ENCODE measurements at regions not wholly inside any gene's neighbourhood (a gene's known extent, or its start where the extent isn't known, plus 50 kb on each side); places are given as distances from the start of the nearest gene placed in this dataset.

- TF ChIP-seq ZNF274 (IDR thresholded peaks at IDR 0.05; ENCODE audit: low read depth, low read length) (no peak), SUZ12 (IDR thresholded peaks at IDR 0.05; ENCODE audit: extremely low read depth, insufficient read depth, insufficient read length) (no peak), YY1 (IDR thresholded peaks at IDR 0.05; ENCODE audit: insufficient read depth, insufficient read length) (no peak)
Observed at GRCh38 chr6:139977887-139978332, 603.5 kb upstream of the CITED2 start.
